SK-N-MC (cell line): ENCODE measurements at regions not wholly inside any gene's neighbourhood (a gene's known extent, or its start where the extent isn't known, plus 50 kb on each side); places are given as distances from the start of the nearest gene placed in this dataset.

Experiments
- EZH2 ChIP-seq: fragments of 200-600 bp; sonication (generic); IDR thresholded peaks from one replicate; pipeline ENCODE4 v1.6.1; 2017; ENCODE audit warnings: antibody characterized with exemption
- POLR2AphosphoS5 ChIP-seq: IDR thresholded peaks from 2 replicates; pipeline ENCODE4 v1.6.1; 2012; ENCODE audit warnings: mild to moderate bottlenecking, low read depth, low read length, borderline replicate concordance

DNA sequence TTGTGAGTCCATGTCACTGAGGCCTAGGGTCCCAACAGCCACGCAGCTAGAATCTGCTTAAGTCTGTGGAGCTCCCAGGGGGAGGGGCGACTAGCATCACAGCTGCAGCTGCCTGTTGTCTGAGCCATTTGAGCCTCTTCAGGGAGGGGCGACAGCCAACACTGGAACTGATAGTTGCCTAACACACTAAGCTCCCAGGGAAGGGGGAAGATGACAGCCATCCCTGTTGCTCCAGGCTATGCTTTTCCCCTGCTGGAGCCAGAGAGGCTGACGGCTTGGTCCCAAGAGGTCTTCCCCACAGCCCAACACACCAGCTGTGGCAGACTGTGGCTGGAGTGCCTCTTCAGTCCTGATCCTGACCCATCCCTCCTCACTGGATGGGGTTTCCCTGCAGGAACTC, 817.5 kb downstream of the NXPH1 start:
- TF ChIP-seq POLR2AphosphoS5, result no peak
- TF ChIP-seq EZH2, result no peak
